HCT116 (cell line): ENCODE measurements at regions not wholly inside any gene's neighbourhood (a gene's known extent, or its start where the extent isn't known, plus 50 kb on each side); places are given as distances from the start of the nearest gene placed in this dataset.

Experiments
- ATAC-seq: fragments of 200-7000 bp; cut with Tn5 transposase; 2 replicates; pipeline ENCODE4 v1.9.1; 2020; ENCODE audit warnings: mild to moderate bottlenecking, moderate library complexity
- BruUV-seq: library from RNA; stranded (reverse); fragments of 400-500 nt; replicated peaks from 2 replicates; lab custom pipeline; 2021; lab: Mats Ljungman, UMichigan
- CTCF ChIA-PET: fragments of 300-600 bp; sonication (Branson Sonifier 250); formaldehyde crosslinking; loops from one replicate; lab custom pipeline; 2021; ENCODE audit warnings: antibody characterized with exemption; lab: Charles Lee
- POLR2A ChIA-PET: fragments of 300-600, 350-600 bp; sonication (Branson Sonifier 250); formaldehyde crosslinking; loops from one replicate; lab custom pipeline; 2021; ENCODE audit warnings: antibody characterized with exemption; lab: Charles Lee
- RAD21 ChIA-PET, 2 experiments: fragments of 300-600 bp; sonication (Branson Sonifier 250); formaldehyde crosslinking; loops; one replicate each; lab custom pipeline; 2023; ENCODE audit warnings: low total read pairs in 2 of 2; ENCODE audit not compliant: uncharacterized antibody in 2 of 2, unreplicated experiment in 2 of 2, low non-redundant PET in 1 of 2; lab: Charles Lee
- DNase-seq: peaks from one replicate; pipeline ENCODE4 v3.0.0-alpha.2; 2010; ENCODE audit warnings: low read depth, low spot score
- H2AFZ ChIP-seq: fragments of 200-600 bp; shearing (Covaris generic), sonication (generic); 2 replicates; pipeline ENCODE4 v1.6.1; 2017; ENCODE audit warnings: low read depth, mixed run types, mixed read lengths, antibody characterized with exemption, low read length; ENCODE audit not compliant: poor library complexity, severe bottlenecking
- H3K27ac ChIP-seq: 2 replicates; pipeline ENCODE4 v1.5.1; 2012; ENCODE audit warnings: low read depth, low read length
- H3K27me3 ChIP-seq: fragments of 200-600 bp; sonication (generic); 2 replicates; pipeline ENCODE4 v1.6.1; 2016; ENCODE audit warnings: mixed run types, low read length, mixed read lengths; ENCODE audit not compliant: insufficient read depth
- H3K36me3 ChIP-seq, 2 experiments: fragments of 200-500 bp in 1 of 2; fragments of 200-600 bp in 1 of 2; sonication (Bioruptor generic) in 1 of 2; sonication (generic) in 1 of 2; 2 replicates each; pipeline versions ENCODE4 v1.5.1 to v1.6.1; 2014 to 2016; ENCODE audit warnings: low read length in 2 of 2, inconsistent platforms in 1 of 2, mixed read lengths in 1 of 2, mixed run types in 1 of 2; ENCODE audit not compliant: insufficient read depth in 2 of 2, control insufficient read depth in 1 of 2
- H3K4me1 ChIP-seq, 2 experiments: fragments of 200-600 bp in 1 of 2; sonication (generic) in 1 of 2; 2 replicates each; pipeline versions ENCODE4 v1.5.1 to v1.6.1; 2012 to 2017; ENCODE audit warnings: low read length in 2 of 2, inconsistent platforms in 1 of 2, mild to moderate bottlenecking in 1 of 2, mixed read lengths in 1 of 2, mixed run types in 1 of 2, moderate library complexity in 1 of 2; ENCODE audit not compliant: insufficient read depth in 2 of 2, control insufficient read depth in 1 of 2
- H3K4me2 ChIP-seq: fragments of 200-600 bp; sonication (generic); 2 replicates; pipeline ENCODE4 v1.6.1; 2017; ENCODE audit warnings: mixed run types, low read length, mixed read lengths
- H3K4me3 ChIP-seq, 2 experiments: fragments of 200-600 bp in 1 of 2; sonication (generic) in 1 of 2; replicated peaks in 1 of 2; 2 replicates each; pipeline ENCODE4 v1.5.1; 2011 to 2016; ENCODE audit warnings: low read length in 2 of 2, control low read depth in 1 of 2, low read depth in 1 of 2, mild to moderate bottlenecking in 1 of 2, mixed read lengths in 1 of 2, mixed run types in 1 of 2
- H3K79me2 ChIP-seq: fragments of 200-600 bp; sonication (generic); 2 replicates; pipeline ENCODE4 v1.6.1; 2017; ENCODE audit warnings: mild to moderate bottlenecking, mixed run types, low read length, moderate library complexity, mixed read lengths; ENCODE audit not compliant: insufficient read depth
- H3K9ac ChIP-seq: fragments of 200-600 bp; sonication (generic); 2 replicates; pipeline ENCODE4 v1.6.1; 2016; ENCODE audit warnings: low read length, mixed read lengths
- H3K9me2 ChIP-seq: fragments of 200-600 bp; sonication (generic), shearing (Covaris generic); 2 replicates; pipeline ENCODE4 v1.6.1; 2017; ENCODE audit warnings: mixed run types, mild to moderate bottlenecking, moderate library complexity; ENCODE audit not compliant: insufficient read depth
- H3K9me3 ChIP-seq, 2 experiments: fragments of 200-500 bp in 1 of 2; fragments of 200-600 bp in 1 of 2; sonication (Bioruptor generic) in 1 of 2; sonication (generic) in 1 of 2; 2 replicates each; pipeline ENCODE4 v1.6.1; 2014 to 2017; ENCODE audit warnings: low read length in 2 of 2, mixed read lengths in 2 of 2, inconsistent platforms in 1 of 2, low read depth in 1 of 2, mild to moderate bottlenecking in 1 of 2, mixed run types in 1 of 2, moderate library complexity in 1 of 2; ENCODE audit not compliant: control insufficient read depth in 1 of 2, insufficient read depth in 1 of 2
- H4K20me1 ChIP-seq: fragments of 200-600 bp; sonication (generic), shearing (Covaris generic); 2 replicates; pipeline ENCODE4 v1.6.1; 2017; ENCODE audit warnings: mixed run types, mild to moderate bottlenecking, moderate library complexity; ENCODE audit not compliant: insufficient read depth
- CBX3 ChIP-seq: IDR thresholded peaks from 2 replicates; pipeline ENCODE4 v1.6.1; 2012; ENCODE audit warnings: low read depth
- CEBPB ChIP-seq: IDR thresholded peaks from 2 replicates; pipeline ENCODE4 v1.6.1; 2012; ENCODE audit warnings: low read depth
- ELF1 ChIP-seq: IDR thresholded peaks from 2 replicates; pipeline ENCODE4 v1.6.1; 2012; ENCODE audit warnings: low read depth, borderline replicate concordance
- EZH2 ChIP-seq: fragments of 200-600 bp; sonication (generic); IDR thresholded peaks from 2 replicates; pipeline ENCODE4 v1.6.1; 2017; ENCODE audit warnings: antibody characterized with exemption, mixed run types
- JUND ChIP-seq: IDR thresholded peaks from 2 replicates; pipeline ENCODE4 v1.6.1; 2012
- POLR2A ChIP-seq: IDR thresholded peaks from 2 replicates; pipeline ENCODE4 v1.7.0; 2011; ENCODE audit warnings: borderline replicate concordance; ENCODE audit not compliant: insufficient read depth, insufficient read length; ENCODE audit errors: extremely low read depth
- POLR2AphosphoS5 ChIP-seq: IDR thresholded peaks from 2 replicates; pipeline ENCODE4 v1.6.1; 2011; ENCODE audit warnings: mild to moderate bottlenecking, low read depth, low read length, moderate library complexity
- RAD21 ChIP-seq: IDR thresholded peaks from 2 replicates; pipeline ENCODE4 v1.6.1; 2012; ENCODE audit warnings: low read depth, mild to moderate bottlenecking
- SIN3A ChIP-seq: IDR thresholded peaks from 2 replicates; pipeline ENCODE4 v1.6.1; 2012; ENCODE audit warnings: low read depth
- SRF ChIP-seq: IDR thresholded peaks from 2 replicates; pipeline ENCODE4 v1.6.1; 2012; ENCODE audit warnings: low read depth
- YY1 ChIP-seq: IDR thresholded peaks from 2 replicates; pipeline ENCODE4 v1.6.1; 2011; ENCODE audit warnings: low read length, low read depth, moderate library complexity, mild to moderate bottlenecking; ENCODE audit not compliant: insufficient replicate concordance; ENCODE audit errors: extremely low read depth
- ZFX ChIP-seq: fragments of 450-650 bp; IDR thresholded peaks from 2 replicates; pipeline ENCODE4 v1.6.1; 2017
- ZNF274 ChIP-seq: fragments of 200-500 bp; sonication (Bioruptor generic); IDR thresholded peaks from 2 replicates; pipeline ENCODE4 v1.6.1; 2014; ENCODE audit warnings: mild to moderate bottlenecking, low read depth, low read length, inconsistent platforms
- intact Hi-C: fragments of 100-400 bp; cut with micrococcal nuclease; formaldehyde crosslinking; loops from 2 replicates; pipeline ENCODE4 v1.10.0; 2022
- TF ChIP-seq, protein P1 (sequence below): IDR thresholded peaks from 2 replicates; pipeline ENCODE4 v1.6.1; 2011; ENCODE audit warnings: mild to moderate bottlenecking, low read length, moderate library complexity; ENCODE audit not compliant: insufficient replicate concordance; ENCODE audit errors: extremely low read depth
- TF ChIP-seq, protein P2 (sequence below): IDR thresholded peaks from 2 replicates; pipeline ENCODE4 v1.6.1; 2012; ENCODE audit warnings: low read depth
- TF ChIP-seq, protein P3 (sequence below), 3 experiments: fragments of 200-600 bp in 1 of 3; sonication (generic) in 1 of 3; IDR thresholded peaks in 2 of 3; conservative IDR thresholded peaks in 1 of 3; 2 replicates each; pipeline ENCODE4 v1.5.1; 2012 to 2017; ENCODE audit warnings: low read depth in 2 of 3, low read length in 2 of 3, antibody characterized with exemption in 1 of 3, borderline replicate concordance in 1 of 3, control low read depth in 1 of 3, mild to moderate bottlenecking in 1 of 3, mixed read lengths in 1 of 3, mixed run types in 1 of 3, moderate library complexity in 1 of 3; ENCODE audit not compliant: insufficient read depth in 1 of 3
- TF ChIP-seq, protein P4 (sequence below): IDR thresholded peaks from 2 replicates; pipeline ENCODE4 v1.6.1; 2012

DNA sequence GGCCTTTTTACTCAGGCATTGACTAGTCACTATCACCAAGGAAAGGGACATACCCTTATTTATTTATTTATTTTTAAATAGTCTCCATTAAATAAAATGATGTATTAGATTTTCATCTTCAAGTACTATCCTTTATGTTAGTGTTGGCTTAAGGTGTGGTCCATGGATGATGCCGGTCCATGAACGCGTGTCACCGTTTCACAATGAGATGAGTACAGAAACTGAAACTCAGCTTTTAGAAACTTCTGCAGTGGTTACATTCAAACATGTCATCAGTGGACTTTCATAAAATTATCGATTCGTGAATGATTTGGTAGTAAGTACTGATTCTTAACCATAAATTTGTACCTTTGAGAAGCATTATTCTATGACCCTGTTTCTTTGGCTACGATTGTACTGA lies 166.6 kb downstream of the SATB1 start (continued):
- TF ChIP-seq, protein P1, sequence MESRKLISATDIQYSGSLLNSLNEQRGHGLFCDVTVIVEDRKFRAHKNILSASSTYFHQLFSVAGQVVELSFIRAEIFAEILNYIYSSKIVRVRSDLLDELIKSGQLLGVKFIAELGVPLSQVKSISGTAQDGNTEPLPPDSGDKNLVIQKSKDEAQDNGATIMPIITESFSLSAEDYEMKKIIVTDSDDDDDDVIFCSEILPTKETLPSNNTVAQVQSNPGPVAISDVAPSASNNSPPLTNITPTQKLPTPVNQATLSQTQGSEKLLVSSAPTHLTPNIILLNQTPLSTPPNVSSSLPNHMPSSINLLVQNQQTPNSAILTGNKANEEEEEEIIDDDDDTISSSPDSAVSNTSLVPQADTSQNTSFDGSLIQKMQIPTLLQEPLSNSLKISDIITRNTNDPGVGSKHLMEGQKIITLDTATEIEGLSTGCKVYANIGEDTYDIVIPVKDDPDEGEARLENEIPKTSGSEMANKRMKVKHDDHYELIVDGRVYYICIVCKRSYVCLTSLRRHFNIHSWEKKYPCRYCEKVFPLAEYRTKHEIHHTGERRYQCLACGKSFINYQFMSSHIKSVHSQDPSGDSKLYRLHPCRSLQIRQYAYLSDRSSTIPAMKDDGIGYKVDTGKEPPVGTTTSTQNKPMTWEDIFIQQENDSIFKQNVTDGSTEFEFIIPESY, result no peak
- TF ChIP-seq EZH2, result no peak
- TF ChIP-seq, all 23 proteins: peak for 0

DNA sequence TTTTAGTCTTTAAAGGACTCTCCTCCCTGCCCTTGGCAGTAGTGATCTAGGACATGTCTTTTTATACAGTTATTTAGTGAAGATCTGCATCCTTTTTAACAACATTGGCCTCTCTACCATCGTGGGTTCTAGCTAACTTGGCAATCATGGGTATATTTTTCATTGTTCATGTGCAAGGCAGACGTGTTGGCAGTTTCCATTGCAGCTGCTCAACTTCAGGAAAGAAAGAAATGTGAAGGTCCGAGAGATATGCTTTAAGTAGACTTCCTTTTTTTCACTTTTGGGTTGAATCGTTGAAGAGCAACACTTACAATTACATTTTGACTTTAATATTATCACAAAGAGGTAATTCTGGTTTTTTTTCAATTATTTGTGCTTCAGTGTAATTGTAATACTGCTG lies 172.6 kb downstream of the SATB1 start:
- no peak for ATAC-seq

More for the DNA sequence above, 172.6 kb downstream of the SATB1 start:
- CTCF ChIA-PET, result no interaction called here
- RAD21 ChIA-PET, result no interaction called here
- Histone ChIP-seq H3K4me1 (no peaks in the 10 kb centered on the region), H3K36me3 (no peaks in the 10 kb centered on the region), H3K27me3 (no peaks in the 10 kb centered on the region), H2AFZ (no peak overlapping the region), H3K9ac (no peak overlapping the region), H3K4me3 (no peak overlapping the region), H4K20me1 (no peaks in the 10 kb centered on the region), H3K9me3 (no peaks in the 10 kb centered on the region), H3K27ac (no peak overlapping the region), H3K9me2 (no peaks in the 10 kb centered on the region), H3K79me2 (no peaks in the 10 kb centered on the region), H3K4me2 (no peak overlapping the region)
- no TSS peak for BruUV-seq
- TF ChIP-seq, protein P2, sequence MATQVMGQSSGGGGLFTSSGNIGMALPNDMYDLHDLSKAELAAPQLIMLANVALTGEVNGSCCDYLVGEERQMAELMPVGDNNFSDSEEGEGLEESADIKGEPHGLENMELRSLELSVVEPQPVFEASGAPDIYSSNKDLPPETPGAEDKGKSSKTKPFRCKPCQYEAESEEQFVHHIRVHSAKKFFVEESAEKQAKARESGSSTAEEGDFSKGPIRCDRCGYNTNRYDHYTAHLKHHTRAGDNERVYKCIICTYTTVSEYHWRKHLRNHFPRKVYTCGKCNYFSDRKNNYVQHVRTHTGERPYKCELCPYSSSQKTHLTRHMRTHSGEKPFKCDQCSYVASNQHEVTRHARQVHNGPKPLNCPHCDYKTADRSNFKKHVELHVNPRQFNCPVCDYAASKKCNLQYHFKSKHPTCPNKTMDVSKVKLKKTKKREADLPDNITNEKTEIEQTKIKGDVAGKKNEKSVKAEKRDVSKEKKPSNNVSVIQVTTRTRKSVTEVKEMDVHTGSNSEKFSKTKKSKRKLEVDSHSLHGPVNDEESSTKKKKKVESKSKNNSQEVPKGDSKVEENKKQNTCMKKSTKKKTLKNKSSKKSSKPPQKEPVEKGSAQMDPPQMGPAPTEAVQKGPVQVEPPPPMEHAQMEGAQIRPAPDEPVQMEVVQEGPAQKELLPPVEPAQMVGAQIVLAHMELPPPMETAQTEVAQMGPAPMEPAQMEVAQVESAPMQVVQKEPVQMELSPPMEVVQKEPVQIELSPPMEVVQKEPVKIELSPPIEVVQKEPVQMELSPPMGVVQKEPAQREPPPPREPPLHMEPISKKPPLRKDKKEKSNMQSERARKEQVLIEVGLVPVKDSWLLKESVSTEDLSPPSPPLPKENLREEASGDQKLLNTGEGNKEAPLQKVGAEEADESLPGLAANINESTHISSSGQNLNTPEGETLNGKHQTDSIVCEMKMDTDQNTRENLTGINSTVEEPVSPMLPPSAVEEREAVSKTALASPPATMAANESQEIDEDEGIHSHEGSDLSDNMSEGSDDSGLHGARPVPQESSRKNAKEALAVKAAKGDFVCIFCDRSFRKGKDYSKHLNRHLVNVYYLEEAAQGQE, result no peak
- TF ChIP-seq POLR2AphosphoS5, result no peak
- no peak for TF ChIP-seq ZNF274
- TF ChIP-seq, protein P1, result no peak
- no peak for TF ChIP-seq ZFX
- TF ChIP-seq CBX3, result no peak
- no peak for TF ChIP-seq POLR2A
- TF ChIP-seq SIN3A, result no peak
- TF ChIP-seq, protein P3, sequence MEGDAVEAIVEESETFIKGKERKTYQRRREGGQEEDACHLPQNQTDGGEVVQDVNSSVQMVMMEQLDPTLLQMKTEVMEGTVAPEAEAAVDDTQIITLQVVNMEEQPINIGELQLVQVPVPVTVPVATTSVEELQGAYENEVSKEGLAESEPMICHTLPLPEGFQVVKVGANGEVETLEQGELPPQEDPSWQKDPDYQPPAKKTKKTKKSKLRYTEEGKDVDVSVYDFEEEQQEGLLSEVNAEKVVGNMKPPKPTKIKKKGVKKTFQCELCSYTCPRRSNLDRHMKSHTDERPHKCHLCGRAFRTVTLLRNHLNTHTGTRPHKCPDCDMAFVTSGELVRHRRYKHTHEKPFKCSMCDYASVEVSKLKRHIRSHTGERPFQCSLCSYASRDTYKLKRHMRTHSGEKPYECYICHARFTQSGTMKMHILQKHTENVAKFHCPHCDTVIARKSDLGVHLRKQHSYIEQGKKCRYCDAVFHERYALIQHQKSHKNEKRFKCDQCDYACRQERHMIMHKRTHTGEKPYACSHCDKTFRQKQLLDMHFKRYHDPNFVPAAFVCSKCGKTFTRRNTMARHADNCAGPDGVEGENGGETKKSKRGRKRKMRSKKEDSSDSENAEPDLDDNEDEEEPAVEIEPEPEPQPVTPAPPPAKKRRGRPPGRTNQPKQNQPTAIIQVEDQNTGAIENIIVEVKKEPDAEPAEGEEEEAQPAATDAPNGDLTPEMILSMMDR (IDR thresholded peaks at IDR 0.05 in 2 of 3, conservative IDR thresholded peaks at IDR 0.05 in 1 of 3; ENCODE audit: borderline replicate concordance in 1 of 3, insufficient read depth in 1 of 3, low read depth in 2 of 3, low read length in 2 of 3), result no peak
- TF ChIP-seq JUND, result no peak
- TF ChIP-seq SRF, result no peak
- TF ChIP-seq ELF1, result no peak
- no peak for TF ChIP-seq YY1
- TF ChIP-seq RAD21, result no peak
- TF ChIP-seq CEBPB, result no peak
- TF ChIP-seq, protein P4, sequence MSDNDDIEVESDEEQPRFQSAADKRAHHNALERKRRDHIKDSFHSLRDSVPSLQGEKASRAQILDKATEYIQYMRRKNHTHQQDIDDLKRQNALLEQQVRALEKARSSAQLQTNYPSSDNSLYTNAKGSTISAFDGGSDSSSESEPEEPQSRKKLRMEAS, result no peak
- intact Hi-C loops, result no loop called here
- no peak for DNase-seq
- POLR2A ChIA-PET, result no interaction called here
